ENCODE measurements at regions not wholly inside any gene's neighbourhood (a gene's known extent, or its start where the extent isn't known, plus 50 kb on each side); places are given as distances from the start of the nearest gene placed in this dataset.
"Not testable (repeated sequence)": the region's sequence is repeated elsewhere in the genome, so short reads cannot be mapped to it uniquely, and the experiment has no call there.

- H3K4me1 ChIP-seq; H3K9me3 ChIP-seq; H3K4me3 ChIP-seq (replicated peaks in 1 of 3); H3K27me3 ChIP-seq; H3K36me3 ChIP-seq; intact Hi-C loops (cut with DNase I); H3K27ac ChIP-seq; DNase-seq: not testable (repeated sequence)
- WGBS, 2 donors, result 86 to 89% methylated on average over 2 to 5 of the region's 5 CpGs
Measured at GRCh38 chr10:46095943-46096342, 49.9 kb upstream of the MSMB start.

- no peak for DNase-seq
- no peaks in the 10 kb centered on the region for H3K9me3 ChIP-seq
- intact Hi-C loops (cut with DNase I), result no loop called here
- TF ChIP-seq, protein P1, sequence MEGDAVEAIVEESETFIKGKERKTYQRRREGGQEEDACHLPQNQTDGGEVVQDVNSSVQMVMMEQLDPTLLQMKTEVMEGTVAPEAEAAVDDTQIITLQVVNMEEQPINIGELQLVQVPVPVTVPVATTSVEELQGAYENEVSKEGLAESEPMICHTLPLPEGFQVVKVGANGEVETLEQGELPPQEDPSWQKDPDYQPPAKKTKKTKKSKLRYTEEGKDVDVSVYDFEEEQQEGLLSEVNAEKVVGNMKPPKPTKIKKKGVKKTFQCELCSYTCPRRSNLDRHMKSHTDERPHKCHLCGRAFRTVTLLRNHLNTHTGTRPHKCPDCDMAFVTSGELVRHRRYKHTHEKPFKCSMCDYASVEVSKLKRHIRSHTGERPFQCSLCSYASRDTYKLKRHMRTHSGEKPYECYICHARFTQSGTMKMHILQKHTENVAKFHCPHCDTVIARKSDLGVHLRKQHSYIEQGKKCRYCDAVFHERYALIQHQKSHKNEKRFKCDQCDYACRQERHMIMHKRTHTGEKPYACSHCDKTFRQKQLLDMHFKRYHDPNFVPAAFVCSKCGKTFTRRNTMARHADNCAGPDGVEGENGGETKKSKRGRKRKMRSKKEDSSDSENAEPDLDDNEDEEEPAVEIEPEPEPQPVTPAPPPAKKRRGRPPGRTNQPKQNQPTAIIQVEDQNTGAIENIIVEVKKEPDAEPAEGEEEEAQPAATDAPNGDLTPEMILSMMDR (IDR thresholded peaks at IDR 0.05), result no peak
- TF ChIP-seq POLR2A (IDR thresholded peaks at IDR 0.05), result no peak
- no peaks in the 10 kb centered on the region for H3K36me3 ChIP-seq
- H3K4me1 ChIP-seq, result no peaks in the 10 kb centered on the region
- no peak overlapping the region for H3K27ac ChIP-seq
- H3K4me3 ChIP-seq (replicated peaks in 1 of 3), result no peak overlapping the region
- H3K27me3 ChIP-seq, result no peaks in the 10 kb centered on the region
- 96 to 100% methylated on average over 4 of the region's 4 CpGs for WGBS, 2 donors
Measured at GRCh38 chr10:46096446-46096845, 50.4 kb upstream of the MSMB start.

DNA sequence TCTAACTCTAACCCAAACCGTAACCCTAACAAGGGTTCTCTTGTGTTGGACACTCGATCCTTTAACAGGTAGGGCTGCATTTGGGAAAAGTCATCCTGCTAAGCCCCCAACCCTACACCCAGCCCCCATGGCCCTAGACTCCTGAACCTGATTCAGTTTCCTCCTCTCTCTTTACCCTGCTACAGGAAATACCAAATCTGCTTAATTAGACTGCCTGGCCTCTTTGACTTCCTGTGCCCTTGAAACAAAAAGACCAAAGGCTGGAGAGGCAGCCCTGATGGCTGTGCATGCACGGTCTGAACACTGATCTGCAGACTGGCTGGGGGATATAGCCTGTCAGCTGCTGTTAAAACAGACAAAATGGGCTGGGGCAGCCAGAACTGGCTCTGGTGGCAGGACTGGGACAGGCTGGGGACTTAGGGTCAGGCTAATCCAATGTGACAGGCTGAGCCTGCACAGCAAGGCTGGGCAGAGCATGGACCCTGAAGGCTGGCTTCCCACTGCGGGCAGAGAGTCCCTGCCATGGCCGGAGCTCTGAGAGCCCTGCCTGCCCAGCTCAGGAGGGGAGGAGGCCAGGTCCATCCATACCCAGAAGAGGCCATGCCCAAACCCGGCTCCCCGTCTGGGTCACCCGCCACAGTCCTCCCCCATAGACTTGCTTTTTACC is 51.0 kb upstream of the MSMB start:
- Histone ChIP-seq H3K4me1 (no peaks in the 10 kb centered on the region), H3K9me3 (no peaks in the 10 kb centered on the region), H3K36me3 (no peaks in the 10 kb centered on the region), H3K4me3 (replicated peaks in 1 of 3) (no peak overlapping the region), H3K27me3 (no peaks in the 10 kb centered on the region), H3K27ac (no peak overlapping the region)
- TF ChIP-seq, protein P1 (IDR thresholded peaks at IDR 0.05), result no peak
- TF ChIP-seq POLR2A (IDR thresholded peaks at IDR 0.05), result no peak
- intact Hi-C loops (cut with DNase I), result no loop called here
- 79 to 81% methylated on average over 6 to 8 of the region's 8 CpGs for whole genome bisulfite sequencing, 2 donors
- DNase-seq, result no peak

DNA sequence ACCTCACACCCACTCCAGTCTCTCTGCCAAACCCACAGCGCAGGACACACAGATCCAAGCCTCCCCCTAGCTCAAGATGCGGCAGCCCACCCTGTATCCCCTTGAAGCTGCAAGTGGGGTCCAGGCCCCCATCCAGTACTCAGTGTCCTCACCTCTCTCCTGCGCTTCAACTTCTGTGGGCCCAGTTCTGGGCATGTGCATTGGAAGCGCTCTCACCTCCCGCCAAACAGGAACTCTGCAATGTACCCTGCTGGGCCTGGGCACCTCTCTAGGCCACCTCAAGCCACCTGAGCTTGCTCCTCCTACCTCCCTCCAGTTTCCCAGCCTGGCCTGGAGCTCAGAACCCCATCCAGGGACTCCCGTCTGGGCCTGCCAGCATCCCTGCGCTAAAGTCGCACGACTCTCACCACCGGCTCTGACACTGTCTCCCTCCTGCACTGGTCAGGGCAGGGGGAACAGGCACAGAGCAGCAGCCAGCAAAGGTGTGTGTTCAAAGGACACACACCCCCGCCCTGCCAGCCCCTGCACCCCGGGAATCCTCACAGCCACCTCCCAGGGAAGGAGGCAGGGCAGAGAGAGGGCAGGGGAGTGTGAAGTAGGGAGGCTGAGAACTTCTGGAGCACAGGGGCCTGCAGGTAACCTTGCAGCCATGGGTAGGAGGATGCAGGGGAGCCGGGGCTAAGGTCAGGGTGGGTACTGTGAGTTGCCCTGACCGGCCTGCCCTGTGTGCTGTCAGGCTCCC is 51.7 kb upstream of the MSMB start:
- intact Hi-C loops (cut with DNase I), result no loop called here
- H3K27me3 ChIP-seq, result no peaks in the 10 kb centered on the region
- no peaks in the 10 kb centered on the region for H3K4me1 ChIP-seq
- no peak overlapping the region for H3K27ac ChIP-seq
- no peaks in the 10 kb centered on the region for H3K9me3 ChIP-seq
- no peak for DNase-seq
- H3K4me3 ChIP-seq (replicated peaks in 1 of 3), result no peak overlapping the region
- WGBS, 2 donors, result 83 to 87% methylated on average over 12 to 14 of the region's 14 CpGs
- TF ChIP-seq, protein P1 (IDR thresholded peaks at IDR 0.05), result no peak
- no peak for TF ChIP-seq POLR2A (IDR thresholded peaks at IDR 0.05)
- no peaks in the 10 kb centered on the region for H3K36me3 ChIP-seq

DNA sequence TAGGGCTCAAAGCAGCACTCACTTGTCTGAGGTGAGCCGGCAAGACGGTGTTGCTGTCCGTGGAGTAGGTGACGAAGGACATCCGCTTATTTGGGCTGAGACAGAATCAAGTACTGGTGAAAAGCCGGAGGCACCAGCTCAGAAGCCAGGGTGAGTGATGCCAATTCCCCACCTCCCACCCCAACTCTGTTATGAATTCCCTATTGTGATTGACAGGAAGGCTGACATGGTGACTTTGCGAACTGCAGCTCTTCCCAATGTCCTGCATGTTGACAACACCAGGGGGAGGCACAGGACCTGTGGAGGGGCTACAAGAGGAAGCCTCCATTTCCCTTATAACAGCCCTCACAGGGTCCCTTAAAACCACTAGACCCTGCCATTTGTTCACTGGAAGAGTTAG is 52.3 kb upstream of the MSMB start:
- no peak for DNase-seq
- Histone ChIP-seq H3K4me3 (replicated peaks in 1 of 3) (no peak overlapping the region), H3K9me3 (no peaks in the 10 kb centered on the region), H3K27ac (no peak overlapping the region), H3K4me1 (no peaks in the 10 kb centered on the region), H3K36me3 (no peaks in the 10 kb centered on the region), H3K27me3 (no peaks in the 10 kb centered on the region)
- 81 to 85% methylated on average over 6 to 7 of the region's 7 CpGs for WGBS, 2 donors
- intact Hi-C loops (cut with DNase I), result no loop called here
- TF ChIP-seq POLR2A (IDR thresholded peaks at IDR 0.05), result no peak
- TF ChIP-seq, protein P1 (IDR thresholded peaks at IDR 0.05), result no peak

DNA sequence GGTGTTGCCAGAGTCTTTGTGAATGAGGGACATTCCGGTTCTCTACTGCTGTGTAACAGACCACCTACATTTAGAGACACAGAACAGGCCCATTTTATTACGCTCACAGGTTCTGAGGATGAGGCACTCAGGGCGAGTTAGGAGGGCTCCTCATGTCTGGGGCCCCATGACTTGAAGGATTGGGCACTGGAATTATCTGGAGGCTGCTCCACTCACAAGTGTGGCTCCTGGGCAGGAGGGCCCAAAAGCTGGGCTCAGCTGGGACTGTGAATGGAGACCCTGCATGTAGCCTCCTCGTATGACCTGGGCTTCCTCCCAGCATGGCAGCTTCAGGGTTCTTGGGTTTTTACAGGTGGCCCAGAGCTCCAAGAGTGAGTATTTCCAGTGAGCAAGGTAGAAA is 52.9 kb upstream of the MSMB start:
- H3K36me3 ChIP-seq; H3K4me3 ChIP-seq (replicated peaks in 1 of 3); H3K27ac ChIP-seq; DNase-seq; H3K27me3 ChIP-seq; intact Hi-C loops (cut with DNase I); H3K9me3 ChIP-seq; H3K4me1 ChIP-seq: not testable (repeated sequence)
- 79 to 91% methylated on average over 4 of the region's 4 CpGs for WGBS, 2 donors
